ENCODE measurements at regions not wholly inside any gene's neighbourhood (a gene's known extent, or its start where the extent isn't known, plus 50 kb on each side); places are given as distances from the start of the nearest gene placed in this dataset.
A peak's percentile ranks its signal among the peaks of the same experiment; 100 is the strongest.

- H3K4me3 ChIP-seq (replicated peaks; ENCODE audit: low read depth, low read length): no peak overlapping the region
- peak; percentile 67 for DNase-seq (ENCODE audit: low read depth)
- TF ChIP-seq CTCF (IDR thresholded peaks at IDR 0.05; ENCODE audit: low read length, missing control alignments): no peak
Observed at GRCh38 chr12:90199006-90199405, 490.4 kb upstream of the ATP2B1 start.

- no peak for TF ChIP-seq CTCF (IDR thresholded peaks at IDR 0.05; ENCODE audit: low read length, missing control alignments)
- no peak overlapping the region for H3K4me3 ChIP-seq (replicated peaks; ENCODE audit: low read depth, low read length)
- no peak for DNase-seq (ENCODE audit: low read depth)
Observed at GRCh38 chr12:90193500-90193899, 484.9 kb upstream of the ATP2B1 start.

GRCh38 chr12:90188857-90189256 lies 480.2 kb upstream of the ATP2B1 start:
- no peak for TF ChIP-seq CTCF (IDR thresholded peaks at IDR 0.05; ENCODE audit: low read length, missing control alignments)
- no peak for DNase-seq (ENCODE audit: low read depth)
- no peak overlapping the region for H3K4me3 ChIP-seq (replicated peaks; ENCODE audit: low read depth, low read length)

GRCh38 chr12:90183201-90183600 lies 474.6 kb upstream of the ATP2B1 start:
- no peak for DNase-seq (ENCODE audit: low read depth)
- no peak for TF ChIP-seq CTCF (IDR thresholded peaks at IDR 0.05; ENCODE audit: low read length, missing control alignments)
- no peak overlapping the region for H3K4me3 ChIP-seq (replicated peaks; ENCODE audit: low read depth, low read length)

GRCh38 chr12:90181216-90181615 lies 472.6 kb upstream of the ATP2B1 start:
- peak; percentile 6 for DNase-seq (ENCODE audit: low read depth)

GRCh38 chr12:90174956-90175355 lies 466.3 kb upstream of the ATP2B1 start:
- H3K4me3 ChIP-seq (replicated peaks; ENCODE audit: low read depth, low read length): no peak overlapping the region
- TF ChIP-seq CTCF (IDR thresholded peaks at IDR 0.05; ENCODE audit: low read length, missing control alignments): no peak
- DNase-seq (ENCODE audit: low read depth): no peak

More at GRCh38 chr12:90181216-90181615, 472.6 kb upstream of the ATP2B1 start:
- no peak overlapping the region for H3K4me3 ChIP-seq (replicated peaks; ENCODE audit: low read depth, low read length)
- TF ChIP-seq CTCF (IDR thresholded peaks at IDR 0.05; ENCODE audit: low read length, missing control alignments): no peak

- no peak for DNase-seq (ENCODE audit: low read depth)
- no peak for TF ChIP-seq CTCF (IDR thresholded peaks at IDR 0.05; ENCODE audit: low read length, missing control alignments)
- H3K4me3 ChIP-seq (replicated peaks; ENCODE audit: low read depth, low read length): no peak overlapping the region
Observed at GRCh38 chr12:90174198-90174510, 465.5 kb upstream of the ATP2B1 start.
